ENCODE measurements at regions not wholly inside any gene's neighbourhood (a gene's known extent, or its start where the extent isn't known, plus 50 kb on each side); places are given as distances from the start of the nearest gene placed in this dataset.

DNA sequence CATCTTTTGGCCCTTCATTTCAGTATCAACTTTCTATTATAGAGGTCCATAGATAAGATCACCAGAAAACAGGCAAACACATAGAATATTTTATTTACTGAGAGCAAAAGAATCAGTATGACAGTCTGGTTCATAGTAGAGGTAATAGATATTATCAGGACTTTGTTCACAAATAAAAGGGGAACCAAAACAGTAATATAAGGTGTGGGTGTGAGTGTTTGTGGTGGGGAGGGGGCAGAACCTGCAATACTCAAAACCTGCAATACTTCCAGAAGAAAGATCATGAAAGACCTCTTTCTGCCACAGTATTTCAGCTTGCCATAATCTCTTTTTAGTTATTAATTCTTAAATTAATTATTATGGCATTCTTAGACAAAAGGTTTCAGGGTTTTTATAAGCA, 578.7 kb upstream of the SLITRK1 start:
- TF ChIP-seq, protein P1, sequence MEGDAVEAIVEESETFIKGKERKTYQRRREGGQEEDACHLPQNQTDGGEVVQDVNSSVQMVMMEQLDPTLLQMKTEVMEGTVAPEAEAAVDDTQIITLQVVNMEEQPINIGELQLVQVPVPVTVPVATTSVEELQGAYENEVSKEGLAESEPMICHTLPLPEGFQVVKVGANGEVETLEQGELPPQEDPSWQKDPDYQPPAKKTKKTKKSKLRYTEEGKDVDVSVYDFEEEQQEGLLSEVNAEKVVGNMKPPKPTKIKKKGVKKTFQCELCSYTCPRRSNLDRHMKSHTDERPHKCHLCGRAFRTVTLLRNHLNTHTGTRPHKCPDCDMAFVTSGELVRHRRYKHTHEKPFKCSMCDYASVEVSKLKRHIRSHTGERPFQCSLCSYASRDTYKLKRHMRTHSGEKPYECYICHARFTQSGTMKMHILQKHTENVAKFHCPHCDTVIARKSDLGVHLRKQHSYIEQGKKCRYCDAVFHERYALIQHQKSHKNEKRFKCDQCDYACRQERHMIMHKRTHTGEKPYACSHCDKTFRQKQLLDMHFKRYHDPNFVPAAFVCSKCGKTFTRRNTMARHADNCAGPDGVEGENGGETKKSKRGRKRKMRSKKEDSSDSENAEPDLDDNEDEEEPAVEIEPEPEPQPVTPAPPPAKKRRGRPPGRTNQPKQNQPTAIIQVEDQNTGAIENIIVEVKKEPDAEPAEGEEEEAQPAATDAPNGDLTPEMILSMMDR (IDR thresholded peaks at IDR 0.05; ENCODE audit: low read depth, low read length): no peak
- no peak for TF ChIP-seq EZH2phosphoT487 (IDR thresholded peaks at IDR 0.05; ENCODE audit: low read depth)
